CD4-positive, alpha-beta T cell treated with Interleukin-15 for 1 hour (primary cell): ENCODE measurements at regions not wholly inside any gene's neighbourhood (a gene's known extent, or its start where the extent isn't known, plus 50 kb on each side); places are given as distances from the start of the nearest gene placed in this dataset.

Experiments used
- DNase-seq: peaks from one replicate; pipeline ENCODE4 v3.0.0-alpha.2; 2020

GRCh38 chr1:58914925-58915324, 131.1 kb upstream of the JUN start:
- no peak for DNase-seq

DNA sequence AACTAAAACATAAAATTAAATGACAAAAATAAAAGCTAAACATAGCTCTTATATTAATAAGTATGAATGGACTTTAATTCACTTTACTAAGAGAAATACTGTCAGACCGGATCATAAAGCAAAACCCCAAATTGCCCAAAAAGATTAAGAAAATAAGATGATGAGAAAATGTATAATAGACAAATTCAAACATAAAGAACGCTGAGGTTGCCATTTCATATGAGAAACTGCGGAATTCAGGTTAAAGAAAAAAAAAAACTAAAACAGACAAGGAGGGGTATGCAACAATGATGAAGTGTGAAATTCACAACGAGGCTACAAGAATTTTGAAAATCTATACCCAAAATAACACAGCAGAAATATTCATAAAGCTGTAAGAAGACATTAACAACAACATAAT, 133.6 kb upstream of the JUN start:
- no peak for DNase-seq

DNA sequence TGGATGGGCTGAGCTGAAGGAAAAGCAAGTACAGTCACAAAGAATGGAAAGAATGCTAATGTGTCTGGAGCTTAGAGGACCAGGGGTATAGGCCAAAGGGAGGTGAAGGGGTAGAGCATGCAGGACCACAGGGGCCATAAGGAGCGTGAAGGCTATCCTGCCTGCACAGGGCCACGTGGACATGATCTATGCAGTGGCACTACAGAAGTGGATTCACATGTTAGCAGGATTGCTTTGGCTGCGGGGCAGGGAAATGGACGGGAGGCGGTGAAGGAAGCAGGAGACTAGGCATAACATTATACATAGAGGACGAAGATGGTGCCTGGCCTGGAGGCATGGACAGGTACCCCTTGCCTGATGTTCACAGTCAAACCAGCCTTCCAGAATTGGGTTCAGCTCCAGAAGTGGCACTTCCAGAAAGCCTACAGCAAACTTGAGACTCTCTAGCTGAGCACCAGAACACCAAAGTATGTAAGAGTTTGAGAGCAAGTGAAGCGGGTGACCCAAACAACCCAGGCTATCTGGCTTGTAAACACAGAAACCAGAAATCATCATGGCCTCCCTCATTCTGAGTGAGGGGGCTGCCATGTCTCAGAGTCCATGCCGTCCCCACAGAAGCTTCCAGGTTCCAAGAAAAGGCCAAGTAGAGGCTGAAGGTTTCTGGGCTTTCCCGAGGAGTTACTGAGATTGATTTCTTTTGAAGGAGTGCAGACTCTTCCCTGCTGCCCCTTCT, 135.5 kb upstream of the JUN start:
- no peak for DNase-seq

- no peak for DNase-seq
Observed at GRCh38 chr1:58919959-58920321, 136.1 kb upstream of the JUN start.

GRCh38 chr1:58921342-58921741, 137.5 kb upstream of the JUN start:
- no peak for DNase-seq

DNA sequence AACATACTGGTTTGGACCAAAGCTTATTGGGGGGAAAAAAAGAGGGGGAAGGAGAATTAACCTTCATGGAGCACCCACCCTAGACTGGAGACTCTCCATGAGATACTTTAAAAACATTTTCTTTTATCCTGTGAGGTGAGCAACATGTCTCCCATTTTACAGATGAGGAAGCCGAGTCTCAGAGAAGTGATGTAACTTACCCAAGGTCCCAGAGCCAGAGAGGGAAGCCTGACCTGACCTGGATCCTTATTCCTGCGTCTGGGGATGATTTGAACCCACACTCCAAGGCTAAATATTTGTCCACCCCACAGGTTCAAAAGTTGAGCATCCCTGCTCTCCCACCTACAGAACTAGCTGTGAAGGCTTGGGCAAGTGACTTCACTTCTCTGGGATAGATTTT, 137.9 kb upstream of the JUN start:
- no peak for DNase-seq

- DNase-seq = peak; percentile 45
Observed at GRCh38 chr1:58922302-58923089, 138.6 kb upstream of the JUN start.

GRCh38 chr1:58923090-58923470, 139.2 kb upstream of the JUN start:
- DNase-seq = no peak

DNA sequence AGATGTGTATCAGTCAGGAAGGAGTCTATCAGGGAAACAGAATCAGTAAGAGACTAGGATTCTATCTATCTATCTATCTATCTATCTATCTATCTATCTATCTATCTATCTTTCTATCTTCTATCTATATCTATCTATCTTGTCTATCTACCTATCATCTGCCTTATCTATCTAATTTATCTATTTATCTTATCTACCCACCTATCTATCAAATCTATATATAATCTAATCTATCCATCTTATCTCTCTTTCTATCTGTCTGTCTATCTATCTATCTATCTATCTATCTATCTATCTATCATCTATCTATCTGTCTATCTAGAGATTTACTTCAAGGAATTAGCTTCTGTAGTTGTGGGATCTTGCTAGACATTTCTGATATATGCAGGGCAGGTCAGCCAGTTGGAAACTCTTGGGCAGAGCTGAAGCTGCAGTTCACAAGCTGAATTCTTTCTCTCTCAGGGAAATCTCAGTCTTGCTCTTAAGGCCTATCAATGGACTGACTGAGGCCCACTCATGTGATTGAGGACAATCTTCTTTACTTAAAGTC, 140.2 kb upstream of the JUN start:
- no peak for DNase-seq

- no peak for DNase-seq
Observed at GRCh38 chr1:58924821-58925220, 141.0 kb upstream of the JUN start.

DNA sequence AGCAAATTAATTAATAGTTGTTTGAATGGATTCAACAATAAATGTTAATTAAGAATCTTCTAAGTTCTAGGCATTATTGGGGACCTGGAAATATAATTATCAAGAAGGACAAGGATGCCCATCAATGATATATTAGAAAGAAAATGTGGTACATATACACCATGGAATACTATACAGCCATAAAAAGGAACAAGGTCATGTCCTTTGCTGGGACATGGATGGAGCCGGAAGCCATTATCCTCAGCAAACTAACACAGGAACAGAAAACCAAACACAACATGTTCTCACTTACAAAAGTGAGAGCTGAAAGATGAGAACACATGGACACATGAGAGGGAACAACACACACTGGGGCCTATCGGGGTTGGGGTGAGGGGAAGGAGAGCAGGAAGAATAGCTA, 141.4 kb upstream of the JUN start:
- no peak for DNase-seq

GRCh38 chr1:58926152-58926551, 142.3 kb upstream of the JUN start:
- no peak for DNase-seq

GRCh38 chr1:58927041-58927721, 143.3 kb upstream of the JUN start:
- no peak for DNase-seq

DNA sequence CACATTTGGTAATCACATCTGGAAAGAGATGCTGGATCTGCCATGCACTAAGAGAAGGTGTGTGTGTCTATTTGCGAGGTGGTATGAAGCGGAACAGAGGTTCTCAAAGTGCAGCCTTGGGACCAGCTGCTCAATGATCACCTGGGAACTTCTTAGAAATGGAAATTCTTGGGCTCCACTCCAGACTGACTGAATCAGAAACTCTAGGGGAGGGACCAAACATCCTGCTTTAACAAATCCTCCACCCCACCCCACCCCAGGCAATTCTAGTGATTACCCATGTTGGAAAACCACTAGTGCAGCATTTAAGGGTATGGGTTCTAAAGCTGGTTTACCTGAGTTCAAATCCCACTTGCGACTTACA, 143.9 kb upstream of the JUN start:
- DNase-seq = no peak

DNA sequence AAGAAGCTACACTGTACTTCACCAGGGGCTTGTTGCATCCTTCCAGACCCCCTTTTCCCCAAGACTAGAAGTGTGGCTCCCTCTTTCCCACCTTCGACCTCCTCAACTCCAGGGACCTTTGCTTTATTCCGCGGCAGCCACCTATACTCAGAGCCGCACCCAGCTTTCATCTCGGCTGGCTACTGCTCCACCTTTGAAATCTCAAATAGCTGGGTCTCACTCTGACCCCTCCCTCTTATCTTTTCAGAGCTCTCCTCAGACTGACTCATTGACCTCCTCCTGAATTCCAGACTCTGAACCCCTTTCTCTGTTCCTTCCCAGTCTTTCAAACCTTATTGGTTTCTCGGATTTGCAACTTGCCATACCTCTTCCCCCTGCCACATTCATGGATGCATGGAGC, 144.7 kb upstream of the JUN start:
- no peak for DNase-seq

DNA sequence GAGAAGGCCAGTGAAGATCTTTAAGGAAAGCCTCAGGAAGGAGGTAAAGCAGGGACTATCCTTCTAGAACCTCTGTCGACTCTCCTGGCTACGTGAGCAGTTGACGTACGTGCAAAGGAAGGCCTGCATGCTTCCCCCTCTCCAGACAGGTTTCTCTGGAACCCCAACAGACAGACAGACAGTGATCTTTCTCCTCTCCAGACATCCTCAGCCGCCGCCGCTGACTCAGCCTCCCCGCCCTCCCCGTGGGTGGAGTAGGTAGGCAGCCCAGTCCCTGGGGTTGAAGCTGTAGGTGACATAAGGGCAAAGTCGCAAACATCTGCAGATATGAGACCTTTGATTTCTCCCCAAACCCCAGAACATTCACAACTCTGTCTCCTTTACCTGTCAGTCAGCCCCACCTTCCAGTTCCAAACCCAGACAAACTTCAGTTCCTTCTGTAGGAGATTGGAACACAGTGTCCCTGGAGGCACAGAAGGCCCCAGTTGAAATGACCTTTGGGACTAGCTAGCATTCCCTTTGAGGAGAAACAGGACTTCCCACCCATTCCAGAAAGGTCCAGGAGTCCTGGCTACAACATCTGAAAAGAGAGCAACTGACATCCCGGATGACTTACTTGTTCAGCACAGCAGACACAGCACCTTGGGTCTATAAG, 146.0 kb upstream of the JUN start:
- DNase-seq = peak; percentile 27

GRCh38 chr1:58931024-58931423, 147.2 kb upstream of the JUN start:
- no peak for DNase-seq

DNA sequence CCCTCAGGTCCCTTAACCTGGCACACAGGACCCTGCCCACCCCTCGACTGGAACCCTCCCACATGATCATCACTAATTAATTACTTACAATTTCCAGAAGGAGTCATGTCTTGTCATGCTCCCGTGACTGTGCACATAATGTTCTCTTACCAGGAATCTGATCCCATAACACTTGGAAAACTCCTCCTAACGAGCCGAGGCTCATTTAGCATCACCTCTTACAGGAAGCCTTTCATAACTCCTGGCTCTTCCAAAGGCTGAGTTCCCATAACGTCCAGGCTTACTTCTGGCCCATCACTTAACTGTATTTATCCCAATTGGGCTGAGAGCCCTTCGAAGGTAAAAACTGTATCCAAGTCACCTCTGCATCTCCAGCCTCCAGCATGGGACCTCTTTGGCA, 147.9 kb upstream of the JUN start:
- no peak for DNase-seq

DNA sequence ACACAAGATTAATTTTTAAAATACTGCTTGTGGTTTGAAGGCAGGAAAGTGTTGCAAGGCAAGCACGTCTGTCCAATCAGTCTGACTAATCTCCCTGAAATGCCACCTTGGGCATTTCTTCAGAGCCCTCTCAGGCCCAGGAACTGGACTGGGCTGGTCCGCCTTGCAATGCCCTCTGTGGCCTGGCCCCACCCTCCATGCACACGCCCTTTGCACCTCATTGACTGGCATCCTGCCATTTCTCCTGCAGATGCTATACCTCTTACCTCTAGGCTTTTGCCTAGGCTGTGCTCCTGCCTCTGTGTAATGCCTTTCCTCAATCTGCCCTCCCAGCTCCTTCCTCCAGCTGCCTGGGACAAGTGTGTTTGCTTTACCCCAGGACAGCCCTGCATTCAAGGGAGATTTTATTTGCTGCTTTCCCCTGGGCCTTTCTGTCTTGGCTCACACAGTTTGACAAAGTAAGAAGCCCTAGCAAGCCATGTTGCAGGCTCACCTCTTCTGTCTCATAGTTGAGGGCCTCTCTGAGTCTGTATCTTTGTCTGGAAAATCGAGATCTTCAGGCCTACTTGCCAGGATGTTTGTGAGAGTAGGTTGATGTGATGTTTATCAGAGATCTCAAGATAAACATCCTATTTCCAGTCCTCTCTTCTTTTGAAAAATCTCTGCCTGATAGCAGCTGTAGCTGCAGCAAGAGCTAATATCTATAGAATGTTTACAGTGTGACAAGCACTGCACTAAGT, 149.2 kb upstream of the JUN start:
- peak; percentile 24 for DNase-seq

- no peak for DNase-seq
Observed at GRCh38 chr1:58933599-58933926, 149.7 kb upstream of the JUN start.

DNA sequence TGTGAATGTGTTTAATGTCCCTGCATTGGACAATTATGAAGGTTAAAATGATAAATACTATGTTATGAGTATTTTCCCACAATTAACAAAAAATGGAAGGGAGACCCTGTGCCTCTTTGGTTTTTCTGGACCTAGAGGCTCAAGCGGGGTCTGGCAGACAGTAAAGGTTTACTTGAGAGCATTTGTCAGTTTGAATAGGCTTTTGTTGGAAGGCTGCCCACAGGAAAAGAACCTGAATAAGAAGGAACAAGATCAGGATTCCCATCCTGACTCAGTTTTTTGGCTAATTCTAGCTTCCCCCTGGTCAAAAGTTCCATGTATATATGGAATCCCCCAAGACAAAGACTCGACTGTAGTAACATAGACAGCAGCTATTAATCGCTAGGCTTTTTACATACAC, 150.9 kb upstream of the JUN start:
- DNase-seq = no peak

DNA sequence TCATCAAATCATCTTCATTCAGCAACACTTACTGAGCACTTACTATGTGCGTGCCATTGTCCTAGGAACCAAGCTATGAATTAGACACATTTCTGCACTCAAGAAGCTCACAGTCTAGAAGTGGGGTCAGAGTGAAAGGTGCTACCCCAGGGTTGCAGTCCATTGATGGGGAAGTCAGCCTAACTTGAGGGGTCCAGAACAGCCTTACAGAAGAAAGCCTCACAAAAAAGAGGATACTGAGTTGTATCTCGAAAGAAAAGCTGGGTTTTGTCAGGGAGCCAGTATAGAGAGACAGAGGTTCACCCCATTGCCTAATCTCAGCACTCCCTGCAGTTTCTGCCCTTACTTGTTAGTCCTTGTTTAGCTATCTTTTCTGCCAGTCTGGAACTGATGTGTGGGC, 153.1 kb upstream of the JUN start:
- no peak for DNase-seq

DNA sequence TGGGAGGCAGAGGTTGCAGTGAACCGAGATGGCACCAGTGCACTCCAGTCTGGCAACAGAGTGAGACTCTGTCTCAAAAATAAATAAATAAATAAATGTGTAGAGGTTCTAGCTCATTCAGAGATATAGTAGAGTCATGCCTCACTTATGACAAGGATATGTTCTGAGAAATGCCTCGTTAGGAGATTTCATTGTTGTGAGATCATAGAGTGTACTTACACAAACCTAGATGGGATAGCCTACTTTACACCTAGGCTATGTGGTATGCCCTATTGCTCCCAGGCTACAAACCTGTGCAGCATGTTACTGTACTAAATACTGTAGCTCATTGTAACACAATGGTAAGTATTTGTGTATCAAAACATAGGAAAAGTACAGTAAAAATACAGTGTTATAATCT, 155.3 kb upstream of the JUN start:
- no peak for DNase-seq
